ENCODE measurements at regions not wholly inside any gene's neighbourhood (a gene's known extent, or its start where the extent isn't known, plus 50 kb on each side); places are given as distances from the start of the nearest gene placed in this dataset.

GRCh38 chr3:40624189-40624769 is 99.5 kb downstream of the ZNF621 start:
- BruUV-seq (replicated peaks) = no TSS peak
- ATAC-seq (no peak), DNase-seq (ENCODE audit: low read depth, low spot score) (no peak)
- no peak overlapping the region for H3K4me3 ChIP-seq (ENCODE audit: low read depth in 2 of 2, low read length in 2 of 2)
- H3K27ac ChIP-seq (ENCODE audit: low read length) = no peak overlapping the region
- no peaks in the 10 kb centered on the region for H3K36me3 ChIP-seq (ENCODE audit: control insufficient read depth, insufficient read depth, low read length)
- in situ Hi-C loops (cut with HindIII; ENCODE audit: low pct_unique_long_range_greater_than_20kb, low sequenced_read_pairs) (no loop called here), intact Hi-C loops (cut with micrococcal nuclease; ENCODE audit: unreplicated experiment) (no loop called here)
- no peaks in the 10 kb centered on the region for H3K4me1 ChIP-seq (ENCODE audit: control insufficient read depth, insufficient read depth, low read length)
- H3K27me3 ChIP-seq (ENCODE audit: control insufficient read depth, insufficient read depth, low read length) = no peaks in the 10 kb centered on the region
- no peaks in the 10 kb centered on the region for H3K9me3 ChIP-seq (ENCODE audit: control insufficient read depth, insufficient read depth, low read depth, low read length)
- TF ChIP-seq POLR2AphosphoS5 (IDR thresholded peaks at IDR 0.05; ENCODE audit: low read depth, low read length) (no peak), SIN3A (IDR thresholded peaks at IDR 0.05; ENCODE audit: borderline replicate concordance, insufficient read depth, low read depth, low read length) (no peak), TCF7L2 (IDR thresholded peaks at IDR 0.05; ENCODE audit: low read depth, low read length) (no peak)
- TF ChIP-seq, protein P1, sequence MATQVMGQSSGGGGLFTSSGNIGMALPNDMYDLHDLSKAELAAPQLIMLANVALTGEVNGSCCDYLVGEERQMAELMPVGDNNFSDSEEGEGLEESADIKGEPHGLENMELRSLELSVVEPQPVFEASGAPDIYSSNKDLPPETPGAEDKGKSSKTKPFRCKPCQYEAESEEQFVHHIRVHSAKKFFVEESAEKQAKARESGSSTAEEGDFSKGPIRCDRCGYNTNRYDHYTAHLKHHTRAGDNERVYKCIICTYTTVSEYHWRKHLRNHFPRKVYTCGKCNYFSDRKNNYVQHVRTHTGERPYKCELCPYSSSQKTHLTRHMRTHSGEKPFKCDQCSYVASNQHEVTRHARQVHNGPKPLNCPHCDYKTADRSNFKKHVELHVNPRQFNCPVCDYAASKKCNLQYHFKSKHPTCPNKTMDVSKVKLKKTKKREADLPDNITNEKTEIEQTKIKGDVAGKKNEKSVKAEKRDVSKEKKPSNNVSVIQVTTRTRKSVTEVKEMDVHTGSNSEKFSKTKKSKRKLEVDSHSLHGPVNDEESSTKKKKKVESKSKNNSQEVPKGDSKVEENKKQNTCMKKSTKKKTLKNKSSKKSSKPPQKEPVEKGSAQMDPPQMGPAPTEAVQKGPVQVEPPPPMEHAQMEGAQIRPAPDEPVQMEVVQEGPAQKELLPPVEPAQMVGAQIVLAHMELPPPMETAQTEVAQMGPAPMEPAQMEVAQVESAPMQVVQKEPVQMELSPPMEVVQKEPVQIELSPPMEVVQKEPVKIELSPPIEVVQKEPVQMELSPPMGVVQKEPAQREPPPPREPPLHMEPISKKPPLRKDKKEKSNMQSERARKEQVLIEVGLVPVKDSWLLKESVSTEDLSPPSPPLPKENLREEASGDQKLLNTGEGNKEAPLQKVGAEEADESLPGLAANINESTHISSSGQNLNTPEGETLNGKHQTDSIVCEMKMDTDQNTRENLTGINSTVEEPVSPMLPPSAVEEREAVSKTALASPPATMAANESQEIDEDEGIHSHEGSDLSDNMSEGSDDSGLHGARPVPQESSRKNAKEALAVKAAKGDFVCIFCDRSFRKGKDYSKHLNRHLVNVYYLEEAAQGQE (IDR thresholded peaks at IDR 0.05; ENCODE audit: insufficient read depth in 1 of 2, low read depth in 2 of 2, low read length in 1 of 2) = no peak
- TF ChIP-seq, protein P2, sequence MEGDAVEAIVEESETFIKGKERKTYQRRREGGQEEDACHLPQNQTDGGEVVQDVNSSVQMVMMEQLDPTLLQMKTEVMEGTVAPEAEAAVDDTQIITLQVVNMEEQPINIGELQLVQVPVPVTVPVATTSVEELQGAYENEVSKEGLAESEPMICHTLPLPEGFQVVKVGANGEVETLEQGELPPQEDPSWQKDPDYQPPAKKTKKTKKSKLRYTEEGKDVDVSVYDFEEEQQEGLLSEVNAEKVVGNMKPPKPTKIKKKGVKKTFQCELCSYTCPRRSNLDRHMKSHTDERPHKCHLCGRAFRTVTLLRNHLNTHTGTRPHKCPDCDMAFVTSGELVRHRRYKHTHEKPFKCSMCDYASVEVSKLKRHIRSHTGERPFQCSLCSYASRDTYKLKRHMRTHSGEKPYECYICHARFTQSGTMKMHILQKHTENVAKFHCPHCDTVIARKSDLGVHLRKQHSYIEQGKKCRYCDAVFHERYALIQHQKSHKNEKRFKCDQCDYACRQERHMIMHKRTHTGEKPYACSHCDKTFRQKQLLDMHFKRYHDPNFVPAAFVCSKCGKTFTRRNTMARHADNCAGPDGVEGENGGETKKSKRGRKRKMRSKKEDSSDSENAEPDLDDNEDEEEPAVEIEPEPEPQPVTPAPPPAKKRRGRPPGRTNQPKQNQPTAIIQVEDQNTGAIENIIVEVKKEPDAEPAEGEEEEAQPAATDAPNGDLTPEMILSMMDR (IDR thresholded peaks at IDR 0.05) = no peak
- POLR2A ChIA-PET = no interaction called here
- CTCF ChIA-PET = no interaction called here

DNA sequence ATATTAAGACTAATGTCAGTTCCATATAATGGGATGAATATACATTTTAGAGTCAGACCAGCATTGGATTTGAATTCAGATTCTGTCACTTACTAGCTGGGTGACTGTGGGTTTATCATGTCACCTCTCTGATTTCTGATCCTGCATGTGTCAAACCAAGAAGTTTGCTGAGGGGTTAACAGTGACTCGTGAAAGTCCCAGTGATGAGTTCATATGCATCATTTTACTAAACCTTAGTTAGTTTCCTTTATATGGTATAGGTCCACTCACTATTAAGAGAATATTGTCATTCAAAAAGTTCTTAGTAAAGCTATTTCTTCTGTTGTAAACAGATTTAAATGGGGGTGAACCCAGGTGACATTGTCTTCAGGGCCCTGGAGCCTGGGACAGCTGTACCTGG is 102.3 kb downstream of the ZNF621 start:
- Histone ChIP-seq H3K4me3 (ENCODE audit: low read depth in 2 of 2, low read length in 2 of 2) (no peak overlapping the region), H3K9me3 (ENCODE audit: control insufficient read depth, insufficient read depth, low read depth, low read length) (no peaks in the 10 kb centered on the region), H3K27ac (ENCODE audit: low read length) (no peak overlapping the region), H3K4me1 (ENCODE audit: control insufficient read depth, insufficient read depth, low read length) (no peaks in the 10 kb centered on the region), H3K36me3 (ENCODE audit: control insufficient read depth, insufficient read depth, low read length) (no peaks in the 10 kb centered on the region), H3K27me3 (ENCODE audit: control insufficient read depth, insufficient read depth, low read length) (no peaks in the 10 kb centered on the region)
- BruUV-seq (replicated peaks) = no TSS peak
- CTCF ChIA-PET = interaction anchor here (0.6 kb wide), 1 partner anchor 50 kb away, joined by 3 read pairs; no protein-coding TSS in a partner anchor
- in situ Hi-C loops (cut with HindIII; ENCODE audit: low pct_unique_long_range_greater_than_20kb, low sequenced_read_pairs) (no loop called here), intact Hi-C loops (cut with micrococcal nuclease; ENCODE audit: unreplicated experiment) (no loop called here)
- DNase-seq (ENCODE audit: low read depth, low spot score) (no peak), ATAC-seq (no peak)
- POLR2A ChIA-PET = no interaction called here
- TF ChIP-seq, protein P2 (IDR thresholded peaks at IDR 0.05) = no peak
- TF ChIP-seq POLR2AphosphoS5 (IDR thresholded peaks at IDR 0.05; ENCODE audit: low read depth, low read length) = no peak
- no peak for TF ChIP-seq SIN3A (IDR thresholded peaks at IDR 0.05; ENCODE audit: borderline replicate concordance, insufficient read depth, low read depth, low read length)
- TF ChIP-seq, protein P1 (IDR thresholded peaks at IDR 0.05; ENCODE audit: insufficient read depth in 1 of 2, low read depth in 2 of 2, low read length in 1 of 2) = no peak
- no peak for TF ChIP-seq TCF7L2 (IDR thresholded peaks at IDR 0.05; ENCODE audit: low read depth, low read length)
